Stomach (tissue), 8 donors: ENCODE measurements at regions not wholly inside any gene's neighbourhood (a gene's known extent, or its start where the extent isn't known, plus 50 kb on each side); places are given as distances from the start of the nearest gene placed in this dataset.

Experiments
- DNase-seq, 2 donors: peaks; one replicate each; pipeline versions ENCODE4 v3.0.0 to v3.0.0-alpha.2; 2013 to 2019
- H3K27ac ChIP-seq, 5 donors: fragments of 200-600 bp in 4 of 5; sonication (generic) in 4 of 5; one replicate each; pipeline ENCODE4 v1.5.1; 2013 to 2019; ENCODE audit warnings: mild to moderate bottlenecking in 1 of 5, moderate library complexity in 1 of 5
- H3K27me3 ChIP-seq, 3 donors: fragments of 200-600 bp; sonication (generic); one replicate each; pipeline ENCODE4 v1.5.1; 2017 to 2019; ENCODE audit warnings: mixed run types in 1 of 3
- H3K36me3 ChIP-seq, 4 donors: fragments of 200-600 bp; sonication (generic); 1 replicate in 3 of 4; 2 replicates in 1 of 4; pipeline ENCODE4 v1.5.1; 2016 to 2019
- H3K4me1 ChIP-seq, 4 donors: fragments of 200-600 bp; sonication (generic); one replicate each; pipeline ENCODE4 v1.5.1; 2016 to 2019
- H3K4me3 ChIP-seq, 4 donors: fragments of 200-600 bp; sonication (generic) in 3 of 4; one replicate each; pipeline ENCODE4 v1.5.1; 2016 to 2019; ENCODE audit warnings: mild to moderate bottlenecking in 1 of 4
- H3K9me3 ChIP-seq, 4 donors: fragments of 200-600 bp; sonication (generic); one replicate each; pipeline ENCODE4 v1.5.1; 2016 to 2019
- CTCF ChIP-seq, 7 experiments: fragments of 450-650 bp in 4 of 7; fragments of 200-600 bp in 3 of 7; sonication (generic) in 3 of 7; IDR thresholded peaks; one replicate each; pipeline ENCODE4 v1.5.1; 2016 to 2019; ENCODE audit warnings: antibody characterized with exemption in 7 of 7, control low read depth in 2 of 7, mild to moderate bottlenecking in 1 of 7
- EP300 ChIP-seq: sonication (generic); formaldehyde crosslinking; IDR thresholded peaks from one replicate; pipeline ENCODE4 v1.6.1; 2017; ENCODE audit warnings: antibody characterized with exemption
- POLR2A ChIP-seq, 4 donors: fragments of 450-650 bp; IDR thresholded peaks; one replicate each; pipeline ENCODE4 v1.6.1; 2016; ENCODE audit warnings: antibody characterized with exemption in 4 of 4, control low read depth in 2 of 4, mild to moderate bottlenecking in 1 of 4, moderate library complexity in 1 of 4
- POLR2AphosphoS5 ChIP-seq, 3 donors: sonication (generic); formaldehyde crosslinking; IDR thresholded peaks; one replicate each; pipeline ENCODE4 v1.6.1; 2016; ENCODE audit warnings: antibody characterized with exemption in 3 of 3
- WGBS, 5 donors: extraction: QIAGEN DNeasy Blood & Tissue Kit in 3 of 5; methylation state at CpG; one replicate each; pipeline versions ENCODE4 v1.1.5 to v1.1.7; 2013 to 2018; 5-methylcytosine and 5-hydroxymethylcytosine counted together
- intact Hi-C: fragments of 100-400 bp; cut with DNase I; formaldehyde crosslinking; loops from one replicate; pipeline ENCODE4 v1.15.1; 2023; ENCODE audit warnings: low total_unique reads
- donor health status: healthy with polysubstance abuse.
- donor health status: Bipolar disorder and iron deficiency.
- donor health status: healthy.

GRCh38 chr12:78759367-78759766 is 105.2 kb upstream of the SYT1 start:
- 53 to 70% (median 66%) methylated on average over 4 of the region's 4 CpGs for WGBS, 5 donors
- Histone ChIP-seq H3K27me3 (no peaks in the 10 kb centered on the region), H3K27ac (no peak overlapping the region), H3K4me1 (no peaks in the 10 kb centered on the region), H3K4me3 (no peak overlapping the region), H3K36me3 (no peaks in the 10 kb centered on the region), H3K9me3 (no peaks in the 10 kb centered on the region)
- intact Hi-C loops = no loop called here
- TF ChIP-seq POLR2A (IDR thresholded peaks at IDR 0.05) (no peak), CTCF (IDR thresholded peaks at IDR 0.05) (no peak), EP300 (no peak), POLR2AphosphoS5 (IDR thresholded peaks at IDR 0.05) (no peak)
- peak in 1 of 2 donors; percentile 5 for DNase-seq

- no peaks in the 10 kb centered on the region for H3K4me1 ChIP-seq
- no peak for DNase-seq
- H3K9me3 ChIP-seq = no peaks in the 10 kb centered on the region
- no peak overlapping the region for H3K4me3 ChIP-seq
- no peak overlapping the region for H3K27ac ChIP-seq
- H3K36me3 ChIP-seq = no peaks in the 10 kb centered on the region
- H3K27me3 ChIP-seq = no peaks in the 10 kb centered on the region
- no peak for TF ChIP-seq CTCF (IDR thresholded peaks at IDR 0.05)
- no peak for TF ChIP-seq POLR2AphosphoS5 (IDR thresholded peaks at IDR 0.05)
- no peak for TF ChIP-seq EP300
- no peak for TF ChIP-seq POLR2A (IDR thresholded peaks at IDR 0.05)
- 85 to 95% (median 91%) methylated on average over 5 of the region's 5 CpGs for WGBS, 5 donors
- intact Hi-C loops = no loop called here
Measured at GRCh38 chr12:78760906-78761305, 103.7 kb upstream of the SYT1 start.

GRCh38 chr12:78764913-78765312 is 99.7 kb upstream of the SYT1 start:
- Histone ChIP-seq H3K36me3 (no peaks in the 10 kb centered on the region), H3K27me3 (no peaks in the 10 kb centered on the region), H3K27ac (no peak overlapping the region), H3K4me3 (no peak overlapping the region), H3K4me1 (no peaks in the 10 kb centered on the region), H3K9me3 (no peaks in the 10 kb centered on the region)
- no peak for TF ChIP-seq POLR2A (IDR thresholded peaks at IDR 0.05)
- no peak for TF ChIP-seq CTCF (IDR thresholded peaks at IDR 0.05)
- TF ChIP-seq EP300 = no peak
- TF ChIP-seq POLR2AphosphoS5 (IDR thresholded peaks at IDR 0.05) = no peak
- 75 to 83% (median 81%) methylated on average over 2 of the region's 2 CpGs for WGBS, 5 donors
- intact Hi-C loops = no loop called here
- no peak for DNase-seq

GRCh38 chr12:78767264-78767981 is 97.2 kb upstream of the SYT1 start:
- Histone ChIP-seq H3K27me3 (no peaks in the 10 kb centered on the region), H3K9me3 (no peaks in the 10 kb centered on the region), H3K36me3 (no peaks in the 10 kb centered on the region), H3K4me3 (no peak overlapping the region), H3K27ac (no peak overlapping the region), H3K4me1 (no peaks in the 10 kb centered on the region)
- TF ChIP-seq POLR2A (IDR thresholded peaks at IDR 0.05) = no peak
- no peak for TF ChIP-seq POLR2AphosphoS5 (IDR thresholded peaks at IDR 0.05)
- TF ChIP-seq CTCF (IDR thresholded peaks at IDR 0.05) = no peak
- TF ChIP-seq EP300 = no peak
- intact Hi-C loops = no loop called here
- WGBS, 5 donors = 63 to 71% (median 65%) methylated on average over 4 of the region's 4 CpGs
- no peak for DNase-seq
